HG02588 (cell line): ENCODE measurements at regions not wholly inside any gene's neighbourhood (a gene's known extent, or its start where the extent isn't known, plus 50 kb on each side); places are given as distances from the start of the nearest gene placed in this dataset.

Experiments
- ATAC-seq: cut with Tn5 transposase; IDR thresholded peaks from one replicate; pipeline ENCODE4 v1.9.1; 2021; ENCODE audit warnings: mild to moderate bottlenecking, moderate library complexity; ENCODE audit not compliant: unreplicated experiment

DNA sequence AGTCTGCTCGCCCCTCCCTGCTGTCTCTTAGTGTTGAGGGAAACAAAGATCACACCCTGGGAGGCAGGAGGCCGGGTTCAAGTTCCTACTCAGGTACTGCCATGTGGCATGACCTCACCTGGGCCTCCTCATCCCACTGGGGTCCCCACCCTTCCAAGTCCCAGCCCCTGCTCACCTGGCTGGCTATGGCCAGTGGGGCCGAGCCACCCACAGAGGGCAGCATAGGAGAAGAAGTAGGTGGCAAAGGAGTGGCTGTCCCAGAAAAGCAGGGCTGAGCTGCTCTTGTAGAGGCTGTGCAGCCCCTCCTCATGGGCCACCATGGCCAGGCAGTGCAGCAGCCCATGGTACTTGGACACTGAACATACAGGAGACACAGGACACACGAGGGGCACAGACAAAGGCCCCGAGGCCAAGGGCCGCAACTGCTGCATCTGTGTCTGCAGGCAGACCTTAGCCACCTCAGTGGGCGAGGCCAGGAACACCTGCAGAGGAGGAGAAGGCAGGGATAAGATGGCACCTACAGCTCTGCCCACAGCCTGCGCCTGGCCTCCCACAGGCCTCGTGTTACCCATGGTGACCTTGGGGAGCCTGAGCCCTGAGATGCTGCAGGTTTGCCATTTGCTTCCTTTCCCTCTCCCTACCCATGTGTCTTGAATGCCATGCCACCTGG is 50.6 kb upstream of the MPEG1 start:
- no peak for ATAC-seq
